ENCODE measurements at regions not wholly inside any gene's neighbourhood (a gene's known extent, or its start where the extent isn't known, plus 50 kb on each side); places are given as distances from the start of the nearest gene placed in this dataset.

DNA sequence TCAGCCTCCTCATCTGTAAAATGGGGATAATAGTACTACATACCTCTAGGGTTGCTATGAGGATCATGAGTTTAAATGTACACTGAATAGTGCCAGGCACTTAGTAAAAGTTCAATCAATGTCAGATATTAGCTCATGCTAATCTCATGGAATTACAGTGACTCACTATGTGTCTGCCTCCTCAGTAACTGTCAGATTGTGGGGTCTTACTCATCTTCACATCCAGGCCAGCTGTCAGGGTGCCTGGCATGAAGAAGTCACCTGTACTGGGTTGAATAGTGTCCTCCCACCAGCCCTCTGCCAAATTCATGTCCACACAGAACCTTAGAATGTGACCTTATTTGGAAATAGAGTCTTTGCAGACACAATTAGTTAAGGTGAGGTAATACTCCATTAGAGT lies 54.3 kb upstream of the STIM2 start:
- H3K4me1 Mint-ChIP-seq: peaks cover 4% of the 10 kb centered on the region
- CTCF ChIA-PET: no interaction called here
- H3K27ac Mint-ChIP-seq: no peak overlapping the region
- H3K27me3 Mint-ChIP-seq: no peaks in the 10 kb centered on the region
- H3K36me3 Mint-ChIP-seq (ENCODE audit: low read depth): no peaks in the 10 kb centered on the region
- intact Hi-C loops (cut with DNase I, micrococcal nuclease): no loop called here
- H3K4me3 Mint-ChIP-seq: no peak overlapping the region
- peak; percentile 47 for ATAC-seq
- POLR2A ChIA-PET: no interaction called here
- no peak for DNase-seq
- H3K9me3 Mint-ChIP-seq (ENCODE audit: low read depth): peaks cover 5% of the 10 kb centered on the region

- ATAC-seq (no peak), DNase-seq (no peak)
- CTCF ChIA-PET: interaction anchor here (2.1 kb wide), 1 partner anchor 11 kb away, joined by 6 read pairs; no protein-coding TSS in a partner anchor
- intact Hi-C loops (cut with DNase I, micrococcal nuclease): no loop called here
- Mint-ChIP-seq H3K27ac (no peak overlapping the region), H3K9me3 (ENCODE audit: low read depth) (peaks cover 6% of the 10 kb centered on the region), H3K36me3 (ENCODE audit: low read depth) (no peaks in the 10 kb centered on the region), H3K4me3 (no peak overlapping the region), H3K4me1 (peaks cover 12% of the 10 kb centered on the region), H3K27me3 (no peaks in the 10 kb centered on the region)
- POLR2A ChIA-PET: no interaction called here
These were observed 53.3 kb upstream of the STIM2 start for GRCh38 chr4:26807330-26807729.

GRCh38 chr4:26809811-26810210 lies 50.8 kb upstream of the STIM2 start:
- Mint-ChIP-seq H3K4me1 (peaks cover 13% of the 10 kb centered on the region), H3K27me3 (no peaks in the 10 kb centered on the region), H3K27ac (no peak overlapping the region), H3K4me3 (no peak overlapping the region), H3K9me3 (ENCODE audit: low read depth) (peaks cover 6% of the 10 kb centered on the region), H3K36me3 (ENCODE audit: low read depth) (no peaks in the 10 kb centered on the region)
- ATAC-seq (no peak), DNase-seq (no peak)
- ChIA-PET CTCF (no interaction called here), POLR2A (interaction anchor here (0.6 to 0.8 kb wide), 2 partner anchors 104 to 221 kb away, joined by 3 to 8 read pairs; no protein-coding TSS in a partner anchor)
- intact Hi-C loops (cut with DNase I, micrococcal nuclease): no loop called here
